ENCODE measurements at regions not wholly inside any gene's neighbourhood (a gene's known extent, or its start where the extent isn't known, plus 50 kb on each side); places are given as distances from the start of the nearest gene placed in this dataset.

GRCh38 chr2:46837704-46838103 is 77.9 kb downstream of the MCFD2 start:
- no peak for TF ChIP-seq REST (IDR thresholded peaks at IDR 0.05; ENCODE audit: insufficient replicate concordance, low read depth)
- no peak for TF ChIP-seq GABPA (IDR thresholded peaks at IDR 0.05; ENCODE audit: low read depth)
- no peak for TF ChIP-seq CTCF (IDR thresholded peaks at IDR 0.05; ENCODE audit: insufficient read depth, low read length)
- peak; percentile 72 for TF ChIP-seq SPI1 (IDR thresholded peaks at IDR 0.05; ENCODE audit: borderline replicate concordance, low read depth)
